Common myeloid progenitor, CD34-positive (primary cell): ENCODE measurements at regions not wholly inside any gene's neighbourhood (a gene's known extent, or its start where the extent isn't known, plus 50 kb on each side); places are given as distances from the start of the nearest gene placed in this dataset.
A peak's percentile ranks its signal among the peaks of the same experiment; 100 is the strongest.

Source experiments
- CTCF ChIA-PET: fragments of 350-600 bp; sonication (Branson Sonifier 250); formaldehyde crosslinking; loops from one replicate; lab custom pipeline; 2021; ENCODE audit warnings: antibody characterized with exemption; lab: Charles Lee
- POLR2A ChIA-PET: fragments of 350-600 bp; sonication (Branson Sonifier 250); formaldehyde crosslinking; loops from one replicate; lab custom pipeline; 2021; ENCODE audit warnings: antibody characterized with exemption; lab: Charles Lee
- DNase-seq, 3 donors: peaks; one replicate each; pipeline versions ENCODE4 v3.0.0 to v3.0.0-alpha.2; 2013
- H3K27ac ChIP-seq, 2 experiments: 1 replicate in 1 of 2; 2 replicates in 1 of 2; pipeline ENCODE4 v1.7.0; 2013; ENCODE audit warnings: inconsistent platforms in 2 of 2, low read length in 2 of 2, mild to moderate bottlenecking in 2 of 2, low read depth in 1 of 2, moderate library complexity in 1 of 2; ENCODE audit not compliant: severe bottlenecking in 2 of 2, insufficient read depth in 1 of 2, poor library complexity in 1 of 2
- H3K27me3 ChIP-seq, 5 experiments: replicated peaks in 2 of 5; 1 replicate in 3 of 5; 2 replicates in 2 of 5; pipeline versions ENCODE4 v1.6.1 to v1.7.0; 2013; ENCODE audit warnings: low read length in 4 of 5, mild to moderate bottlenecking in 2 of 5, moderate library complexity in 2 of 5, inconsistent platforms in 1 of 5; ENCODE audit not compliant: insufficient read depth in 5 of 5, control insufficient read depth in 4 of 5
- H3K36me3 ChIP-seq, 4 experiments: 1 replicate in 2 of 4; 2 replicates in 2 of 4; pipeline versions ENCODE4 v1.6.1 to v1.7.0; 2013; ENCODE audit warnings: low read length in 3 of 4, control low read depth in 1 of 4, mild to moderate bottlenecking in 1 of 4; ENCODE audit not compliant: control insufficient read depth in 4 of 4, insufficient read depth in 4 of 4
- H3K4me1 ChIP-seq, 4 experiments: 1 replicate in 3 of 4; 2 replicates in 1 of 4; pipeline versions ENCODE4 v1.6.1 to v1.7.1; 2013; ENCODE audit warnings: low read length in 3 of 4, mild to moderate bottlenecking in 3 of 4, control low read depth in 1 of 4, inconsistent platforms in 1 of 4, moderate library complexity in 1 of 4; ENCODE audit not compliant: control insufficient read depth in 4 of 4, insufficient read depth in 4 of 4; ENCODE audit errors: control extremely low read depth in 1 of 4
- H3K4me3 ChIP-seq, 7 experiments: 1 replicate in 4 of 7; 2 replicates in 3 of 7; pipeline versions ENCODE4 v1.5.1 to v1.7.0; 2013; ENCODE audit warnings: mild to moderate bottlenecking in 7 of 7, low read length in 6 of 7, moderate library complexity in 6 of 7, inconsistent platforms in 2 of 7, low read depth in 2 of 7, control low read depth in 1 of 7; ENCODE audit not compliant: insufficient read depth in 4 of 7, control insufficient read depth in 1 of 7; ENCODE audit errors: extremely low read depth in 1 of 7
- H3K9me3 ChIP-seq, 5 experiments: 1 replicate in 4 of 5; 2 replicates in 1 of 5; pipeline versions ENCODE4 v1.6.1 to v1.7.1; 2013; ENCODE audit warnings: low read length in 4 of 5, mild to moderate bottlenecking in 2 of 5, inconsistent platforms in 1 of 5, low read depth in 1 of 5, moderate library complexity in 1 of 5; ENCODE audit not compliant: control insufficient read depth in 4 of 5, insufficient read depth in 2 of 5; ENCODE audit errors: control extremely low read depth in 1 of 5
- WGBS: methylation state at CpG from one replicate; pipeline ENCODE4 v1.1.5; 2013; ENCODE audit not compliant: insufficient coverage; 5-methylcytosine and 5-hydroxymethylcytosine counted together

GRCh38 chr17:70961341-70961740, 792.0 kb downstream of the KCNJ2 start:
- H3K27me3 ChIP-seq: no peaks in the 10 kb centered on the region
- no peaks in the 10 kb centered on the region for H3K4me1 ChIP-seq
- no peak overlapping the region for H3K27ac ChIP-seq
- H3K4me3 ChIP-seq: no peak overlapping the region
- POLR2A ChIA-PET: no interaction called here
- WGBS: no CpG with 5 or more reads among the region's 3 CpGs
- CTCF ChIA-PET: no interaction called here
- H3K9me3 ChIP-seq: peaks cover 0 to 8% (median 0%) of the 10 kb centered on the region in 5 experiments
- DNase-seq: no peak
- no peaks in the 10 kb centered on the region for H3K36me3 ChIP-seq

GRCh38 chr17:70968302-70968701, 799.0 kb downstream of the KCNJ2 start:
- POLR2A ChIA-PET: no interaction called here
- Histone ChIP-seq H3K9me3 (peaks cover 0 to 12% (median 0%) of the 10 kb centered on the region in 5 experiments), H3K27ac (no peak overlapping the region), H3K4me1 (no peaks in the 10 kb centered on the region), H3K27me3 (no peaks in the 10 kb centered on the region), H3K4me3 (no peak overlapping the region), H3K36me3 (no peaks in the 10 kb centered on the region)
- DNase-seq: no peak
- no CpG with 5 or more reads among the region's 3 CpGs for WGBS
- CTCF ChIA-PET: no interaction called here

- no peaks in the 10 kb centered on the region for H3K27me3 ChIP-seq
- H3K9me3 ChIP-seq: peaks cover 0 to 12% (median 0%) of the 10 kb centered on the region in 5 experiments
- POLR2A ChIA-PET: no interaction called here
- no peak overlapping the region for H3K27ac ChIP-seq
- CTCF ChIA-PET: no interaction called here
- no peak for DNase-seq
- H3K4me1 ChIP-seq: no peaks in the 10 kb centered on the region
- no peak overlapping the region for H3K4me3 ChIP-seq
- no peaks in the 10 kb centered on the region for H3K36me3 ChIP-seq
- WGBS: 98% methylated on average over 5 of the region's 6 CpGs
Observed at GRCh38 chr17:70969521-70970034, 800.2 kb downstream of the KCNJ2 start.

GRCh38 chr17:70976447-70976846, 807.1 kb downstream of the KCNJ2 start:
- no peak for DNase-seq
- Histone ChIP-seq H3K27ac (no peak overlapping the region), H3K9me3 (peaks cover 0 to 6% (median 5%) of the 10 kb centered on the region in 5 experiments), H3K36me3 (no peaks in the 10 kb centered on the region), H3K4me1 (no peaks in the 10 kb centered on the region), H3K27me3 (no peaks in the 10 kb centered on the region), H3K4me3 (no peak overlapping the region)
- CTCF ChIA-PET: no interaction called here
- POLR2A ChIA-PET: no interaction called here

- DNase-seq: no peak
- ChIA-PET POLR2A (no interaction called here), CTCF (no interaction called here)
Observed at GRCh38 chr17:70984873-70985272, 815.5 kb downstream of the KCNJ2 start.

GRCh38 chr17:70987867-70988340, 818.6 kb downstream of the KCNJ2 start:
- DNase-seq: peak; percentile 39 to 91 (median 87)
- peak overlapping the region; percentile 33 to 73 for H3K27ac ChIP-seq
- 0% methylated on average over 1 of the region's 4 CpGs for WGBS

More at GRCh38 chr17:70984873-70985272, 815.5 kb downstream of the KCNJ2 start:
- H3K36me3 ChIP-seq: no peaks in the 10 kb centered on the region
- peaks cover 0 to 14% (median 9%) of the 10 kb centered on the region in 4 experiments for H3K4me1 ChIP-seq
- H3K27ac ChIP-seq: no peak overlapping the region
- H3K4me3 ChIP-seq: no peak overlapping the region
- 100% methylated on average over 3 of the region's 3 CpGs for whole genome bisulfite sequencing
- peaks cover 0 to 18% (median 8%) of the 10 kb centered on the region in 5 experiments for H3K9me3 ChIP-seq
- H3K27me3 ChIP-seq: no peaks in the 10 kb centered on the region

GRCh38 chr17:70988622-70989021, 819.3 kb downstream of the KCNJ2 start:
- WGBS: no CpG with 5 or more reads among the region's 1 CpG
- peaks cover 0 to 14% (median 9%) of the 10 kb centered on the region in 4 experiments for H3K4me1 ChIP-seq
- POLR2A ChIA-PET: no interaction called here
- no peak overlapping the region for H3K27ac ChIP-seq
- peak in 1 of 3 donors; percentile 3 for DNase-seq
- no peak overlapping the region for H3K4me3 ChIP-seq
- no peaks in the 10 kb centered on the region for H3K36me3 ChIP-seq
- H3K9me3 ChIP-seq: peaks cover 0 to 22% (median 7%) of the 10 kb centered on the region in 5 experiments
- H3K27me3 ChIP-seq: no peaks in the 10 kb centered on the region
- CTCF ChIA-PET: no interaction called here

More at GRCh38 chr17:70987867-70988340, 818.6 kb downstream of the KCNJ2 start:
- H3K9me3 ChIP-seq: peaks cover 0 to 22% (median 8%) of the 10 kb centered on the region in 5 experiments
- no peaks in the 10 kb centered on the region for H3K36me3 ChIP-seq
- peak overlapping the region in 2 of 7 experiments; percentile 1 to 17 for H3K4me3 ChIP-seq
- H3K27me3 ChIP-seq: no peaks in the 10 kb centered on the region
- peaks cover 0 to 14% (median 9%) of the 10 kb centered on the region in 4 experiments for H3K4me1 ChIP-seq
- ChIA-PET CTCF (no interaction called here), POLR2A (no interaction called here)
